ENCODE measurements at regions not wholly inside any gene's neighbourhood (a gene's known extent, or its start where the extent isn't known, plus 50 kb on each side); places are given as distances from the start of the nearest gene placed in this dataset.

DNA sequence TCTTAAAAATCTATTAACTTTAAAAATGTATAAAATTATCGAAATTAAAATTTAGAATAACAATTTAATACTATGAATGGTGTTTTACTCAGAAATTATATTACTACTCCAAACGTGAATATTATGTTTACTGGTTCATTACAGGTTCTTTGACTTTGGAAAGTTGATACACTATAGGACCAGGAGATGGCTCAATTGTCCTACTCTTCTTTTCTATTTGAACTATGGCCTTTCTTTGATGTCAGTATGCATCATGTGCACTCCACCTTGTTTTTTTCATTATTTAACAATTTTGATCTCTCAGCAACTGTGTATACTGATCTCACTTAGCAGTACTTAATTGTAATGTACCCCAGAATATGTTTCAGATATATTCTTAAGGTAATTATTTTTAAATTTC lies 391.5 kb upstream of the MANEA start:
- CTCF ChIA-PET, result no interaction called here
- TF ChIP-seq, protein P1, sequence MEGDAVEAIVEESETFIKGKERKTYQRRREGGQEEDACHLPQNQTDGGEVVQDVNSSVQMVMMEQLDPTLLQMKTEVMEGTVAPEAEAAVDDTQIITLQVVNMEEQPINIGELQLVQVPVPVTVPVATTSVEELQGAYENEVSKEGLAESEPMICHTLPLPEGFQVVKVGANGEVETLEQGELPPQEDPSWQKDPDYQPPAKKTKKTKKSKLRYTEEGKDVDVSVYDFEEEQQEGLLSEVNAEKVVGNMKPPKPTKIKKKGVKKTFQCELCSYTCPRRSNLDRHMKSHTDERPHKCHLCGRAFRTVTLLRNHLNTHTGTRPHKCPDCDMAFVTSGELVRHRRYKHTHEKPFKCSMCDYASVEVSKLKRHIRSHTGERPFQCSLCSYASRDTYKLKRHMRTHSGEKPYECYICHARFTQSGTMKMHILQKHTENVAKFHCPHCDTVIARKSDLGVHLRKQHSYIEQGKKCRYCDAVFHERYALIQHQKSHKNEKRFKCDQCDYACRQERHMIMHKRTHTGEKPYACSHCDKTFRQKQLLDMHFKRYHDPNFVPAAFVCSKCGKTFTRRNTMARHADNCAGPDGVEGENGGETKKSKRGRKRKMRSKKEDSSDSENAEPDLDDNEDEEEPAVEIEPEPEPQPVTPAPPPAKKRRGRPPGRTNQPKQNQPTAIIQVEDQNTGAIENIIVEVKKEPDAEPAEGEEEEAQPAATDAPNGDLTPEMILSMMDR (IDR thresholded peaks at IDR 0.05; ENCODE audit: insufficient read depth, low read depth, low read length), result no peak
- POLR2A ChIA-PET, result no interaction called here

DNA sequence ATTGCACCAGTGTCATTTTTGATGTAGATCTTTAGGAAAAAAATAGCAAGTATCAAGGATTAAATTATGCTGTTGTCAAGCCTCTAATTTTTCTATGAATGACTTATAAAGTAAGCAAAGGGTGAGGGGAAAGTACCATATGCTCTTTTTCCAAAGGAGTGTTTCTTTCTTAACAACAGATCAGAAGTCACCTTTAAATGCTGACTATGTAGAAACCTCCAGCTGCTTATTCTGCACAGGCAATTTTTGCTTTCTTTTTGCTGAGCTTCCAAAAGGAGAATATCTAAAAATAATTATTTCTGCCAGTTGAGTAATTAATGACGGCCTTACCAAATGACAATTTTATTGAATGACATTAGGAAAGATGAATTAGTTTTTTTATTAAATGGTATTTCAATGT lies 390.6 kb upstream of the MANEA start:
- H3K36me3 ChIP-seq (ENCODE audit: control insufficient read depth, insufficient read depth, low read length), result no peaks in the 10 kb centered on the region
- TF ChIP-seq, protein P1 (IDR thresholded peaks at IDR 0.05; ENCODE audit: insufficient read depth, low read depth, low read length), result no peak
- H3K27me3 ChIP-seq (ENCODE audit: control insufficient read depth, insufficient read depth, low read length), result no peaks in the 10 kb centered on the region
- no peak for DNase-seq (ENCODE audit: low read depth)
- H3K4me3 ChIP-seq (ENCODE audit: low read depth, low read length), result no peak overlapping the region
- POLR2A ChIA-PET, result no interaction called here
- CTCF ChIA-PET, result no interaction called here

More for the DNA sequence above, 391.5 kb upstream of the MANEA start:
- Histone ChIP-seq H3K36me3 (ENCODE audit: control insufficient read depth, insufficient read depth, low read length) (no peaks in the 10 kb centered on the region), H3K27me3 (ENCODE audit: control insufficient read depth, insufficient read depth, low read length) (no peaks in the 10 kb centered on the region), H3K4me3 (ENCODE audit: low read depth, low read length) (no peak overlapping the region)
- DNase-seq (ENCODE audit: low read depth), result no peak

DNA sequence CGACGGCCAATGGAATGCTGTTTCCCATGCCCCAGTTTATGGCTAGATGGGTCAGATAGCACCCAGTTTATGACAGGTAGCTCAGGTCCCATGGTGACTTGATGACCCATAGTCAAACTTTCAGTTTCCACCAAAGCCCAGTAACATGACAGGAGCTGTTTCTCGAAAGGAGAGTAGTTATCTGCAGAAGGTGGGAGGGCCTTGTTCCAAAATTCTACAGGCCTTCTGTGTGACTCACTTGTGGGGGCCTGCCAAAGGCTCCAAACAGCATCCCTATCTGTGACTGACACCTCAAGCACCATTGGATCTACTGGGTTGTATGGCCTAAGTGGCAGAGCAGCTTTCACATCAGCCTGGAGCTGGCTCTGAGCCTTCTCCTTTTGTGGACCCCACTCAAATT lies 379.7 kb upstream of the MANEA start:
- TF ChIP-seq, protein P1 (IDR thresholded peaks at IDR 0.05; ENCODE audit: insufficient read depth, low read depth, low read length), result no peak
- Histone ChIP-seq H3K36me3 (ENCODE audit: control insufficient read depth, insufficient read depth, low read length) (no peaks in the 10 kb centered on the region), H3K27me3 (ENCODE audit: control insufficient read depth, insufficient read depth, low read length) (no peaks in the 10 kb centered on the region), H3K4me3 (ENCODE audit: low read depth, low read length) (no peak overlapping the region)
- ChIA-PET POLR2A (no interaction called here), CTCF (no interaction called here)
- no peak for DNase-seq (ENCODE audit: low read depth)

DNA sequence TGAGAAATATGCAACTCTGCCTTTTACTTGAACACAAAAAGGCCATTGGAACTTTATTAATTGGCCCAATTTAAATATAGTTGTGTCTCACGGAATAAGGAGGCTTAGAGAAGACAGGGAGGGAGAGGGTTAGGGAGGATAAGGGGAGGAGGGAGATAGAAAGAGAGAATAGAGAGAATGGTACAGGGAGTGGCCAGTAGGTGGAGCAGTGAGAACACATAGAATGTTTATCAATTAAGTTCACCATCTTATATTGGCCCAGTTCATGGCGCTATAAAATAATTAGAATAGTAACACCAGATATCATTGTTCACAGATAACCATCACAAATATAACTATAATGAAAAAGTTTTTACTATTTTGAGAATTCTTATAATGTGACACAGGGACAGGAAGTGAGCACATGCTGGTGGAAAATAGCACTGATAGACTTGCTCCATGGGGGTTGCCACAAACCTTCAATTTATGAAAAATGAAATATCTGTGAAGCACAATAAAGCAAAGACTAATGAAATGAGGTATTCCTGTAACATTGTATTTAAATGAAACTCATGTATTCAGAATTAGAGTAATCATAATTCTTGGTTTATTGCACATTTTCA lies 374.1 kb upstream of the MANEA start:
- Histone ChIP-seq H3K36me3 (ENCODE audit: control insufficient read depth, insufficient read depth, low read length) (no peaks in the 10 kb centered on the region), H3K4me3 (ENCODE audit: low read depth, low read length) (no peak overlapping the region), H3K27me3 (ENCODE audit: control insufficient read depth, insufficient read depth, low read length) (no peaks in the 10 kb centered on the region)
- no peak for DNase-seq (ENCODE audit: low read depth)
- ChIA-PET POLR2A (no interaction called here), CTCF (no interaction called here)
- TF ChIP-seq, protein P1 (IDR thresholded peaks at IDR 0.05; ENCODE audit: insufficient read depth, low read depth, low read length), result peak; percentile 29; the same call in 1 of the 2 replicates

DNA sequence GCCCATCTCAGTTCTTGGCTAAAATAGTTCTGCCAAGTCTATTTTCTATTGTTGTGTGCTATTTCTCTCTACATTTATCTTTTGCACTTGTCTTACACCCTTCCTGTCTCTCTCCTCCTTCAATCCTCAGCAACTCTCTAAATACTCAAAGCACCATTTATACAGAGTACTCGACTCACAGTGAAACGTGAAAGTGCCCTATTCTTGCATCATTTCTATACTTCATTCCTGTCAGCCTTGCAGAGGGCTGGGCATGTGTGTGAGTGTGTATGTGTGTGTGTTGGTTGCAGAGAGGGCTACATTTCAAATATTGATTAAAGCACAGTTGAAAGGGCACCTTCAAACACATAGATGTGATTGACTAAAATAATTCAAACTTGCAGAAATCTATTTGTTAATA lies 373.2 kb upstream of the MANEA start:
- H3K4me3 ChIP-seq (ENCODE audit: low read depth, low read length), result no peak overlapping the region
- TF ChIP-seq, protein P1 (IDR thresholded peaks at IDR 0.05; ENCODE audit: insufficient read depth, low read depth, low read length), result no peak
- H3K27me3 ChIP-seq (ENCODE audit: control insufficient read depth, insufficient read depth, low read length), result no peaks in the 10 kb centered on the region
- ChIA-PET CTCF (no interaction called here), POLR2A (no interaction called here)
- no peak for DNase-seq (ENCODE audit: low read depth)
- H3K36me3 ChIP-seq (ENCODE audit: control insufficient read depth, insufficient read depth, low read length), result no peaks in the 10 kb centered on the region

All from BJ (cell line).